Erythroblast (primary cell): ENCODE measurements at regions not wholly inside any gene's neighbourhood (a gene's known extent, or its start where the extent isn't known, plus 50 kb on each side); places are given as distances from the start of the nearest gene placed in this dataset.
"Not testable (repeated sequence)": the region's sequence is repeated elsewhere in the genome, so short reads cannot be mapped to it uniquely, and the experiment has no call there.

ENCODE experiments used
- DNase-seq, 2 experiments: peaks; one replicate each; lab custom pipeline; 2025; lab: John Stamatoyannopoulos, UW
- GATA1 ChIP-seq: IDR thresholded peaks from 2 replicates; pipeline ENCODE4 v1.6.1; 2011; ENCODE audit warnings: low read depth, mild to moderate bottlenecking, control low read depth, low read length, moderate library complexity
- POLR2A ChIP-seq: IDR thresholded peaks from 2 replicates; pipeline ENCODE4 v1.6.1; 2011; ENCODE audit warnings: mild to moderate bottlenecking, low read length

DNA sequence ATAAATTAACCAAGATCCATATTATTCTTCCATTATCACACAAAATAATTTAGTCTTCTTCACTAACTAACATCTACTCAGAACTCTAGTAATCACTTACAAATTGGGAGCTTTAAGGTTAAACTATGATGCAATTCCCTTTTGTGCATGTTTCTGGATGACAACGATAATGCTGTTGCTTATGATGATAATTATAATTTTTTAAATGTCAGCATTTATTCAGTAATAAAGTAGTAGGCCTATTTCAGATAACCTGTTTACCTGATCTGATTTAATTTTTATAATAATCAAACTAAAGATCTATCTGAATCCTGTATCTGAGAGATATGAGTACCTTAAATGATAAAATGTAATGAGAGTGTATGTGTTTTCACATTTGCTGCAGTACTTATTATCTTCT is 507.8 kb upstream of the GRID2 start:
- DNase-seq = no peak
- no peak for TF ChIP-seq GATA1
- no peak for TF ChIP-seq POLR2A

GRCh38 chr4:91812319-91812718 is 491.4 kb upstream of the GRID2 start:
- TF ChIP-seq POLR2A (no peak), GATA1 (no peak)
- DNase-seq = no peak

- TF ChIP-seq POLR2A (no peak), GATA1 (no peak)
- DNase-seq = no peak
Observed at GRCh38 chr4:91824773-91825172, 479.0 kb upstream of the GRID2 start.

GRCh38 chr4:91826186-91826585 is 477.6 kb upstream of the GRID2 start:
- no peak for DNase-seq
- no peak for TF ChIP-seq GATA1

DNA sequence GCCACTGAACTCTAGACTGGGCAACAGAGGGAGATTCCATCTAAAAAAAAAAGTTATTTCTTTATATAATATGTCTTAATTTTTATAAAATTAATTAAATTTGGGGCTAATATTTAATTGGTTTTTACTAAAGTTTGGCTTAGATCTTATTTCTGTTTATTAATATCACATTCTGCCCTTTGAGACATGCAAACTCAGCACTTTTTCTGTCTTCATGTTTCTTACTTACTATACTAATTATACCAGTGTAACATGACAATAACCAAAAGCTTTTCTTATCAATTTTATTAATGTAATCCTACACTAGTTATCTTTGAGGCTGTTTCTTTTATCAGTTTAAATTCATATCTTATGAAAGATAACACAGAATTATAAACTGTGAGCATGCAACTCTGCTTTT is 475.9 kb upstream of the GRID2 start:
- TF ChIP-seq GATA1 (no peak), POLR2A (no peak)
- DNase-seq = no peak

DNA sequence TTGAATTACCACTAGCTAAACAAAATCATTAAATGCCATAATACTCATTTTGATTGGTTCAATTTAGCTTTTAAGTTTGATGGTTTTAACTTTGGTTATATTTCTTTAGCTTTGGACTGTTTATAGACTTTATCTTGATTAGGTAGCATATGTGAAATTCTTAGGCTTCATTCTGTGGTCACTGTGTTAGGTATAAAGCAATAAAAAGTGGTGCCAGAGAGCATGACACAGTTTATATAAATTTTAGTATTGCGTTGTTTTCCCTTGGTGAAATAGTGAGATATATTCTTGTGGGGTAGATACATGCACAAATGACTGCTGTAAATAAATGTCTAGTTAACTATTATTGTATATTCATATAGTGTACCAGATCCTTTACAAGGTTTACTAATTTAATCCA is 474.2 kb upstream of the GRID2 start:
- no peak for TF ChIP-seq GATA1
- no peak for TF ChIP-seq POLR2A
- DNase-seq = no peak

DNA sequence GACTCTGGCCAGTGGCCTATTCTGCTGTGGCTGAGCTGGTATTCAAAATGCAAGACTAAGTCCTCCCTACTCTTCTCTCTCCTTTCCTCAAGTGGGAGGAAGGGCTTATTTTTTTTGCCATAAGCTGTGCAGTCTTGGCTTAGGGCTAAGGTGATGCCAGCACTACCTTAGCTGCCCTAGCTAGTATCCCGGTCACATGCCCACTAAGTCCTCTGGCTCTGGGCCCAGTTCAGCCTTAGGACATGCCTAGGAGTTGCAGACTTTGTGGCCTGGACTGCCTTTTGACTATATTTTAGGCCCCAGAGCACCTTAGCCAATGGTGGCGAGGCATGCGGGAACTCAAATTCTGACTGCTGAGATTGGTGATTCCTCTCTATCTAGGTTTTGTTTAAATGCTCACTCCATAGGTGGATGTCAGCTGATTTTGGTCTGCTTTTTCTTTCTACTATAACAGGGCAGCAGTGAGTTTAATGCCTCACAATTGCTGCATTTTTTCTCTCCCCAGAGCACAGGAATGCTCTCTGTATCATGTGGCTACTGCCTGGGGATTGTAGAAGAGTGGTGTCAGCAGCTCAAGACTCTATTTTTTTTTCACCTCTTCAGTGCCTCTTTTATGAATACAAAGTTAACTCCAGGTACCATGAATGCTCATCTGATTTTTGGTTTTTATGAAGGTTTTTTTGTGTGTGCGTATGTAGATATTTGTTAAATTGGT is 472.9 kb upstream of the GRID2 start:
- TF ChIP-seq GATA1 (no peak), POLR2A (no peak)
- DNase-seq = no peak

DNA sequence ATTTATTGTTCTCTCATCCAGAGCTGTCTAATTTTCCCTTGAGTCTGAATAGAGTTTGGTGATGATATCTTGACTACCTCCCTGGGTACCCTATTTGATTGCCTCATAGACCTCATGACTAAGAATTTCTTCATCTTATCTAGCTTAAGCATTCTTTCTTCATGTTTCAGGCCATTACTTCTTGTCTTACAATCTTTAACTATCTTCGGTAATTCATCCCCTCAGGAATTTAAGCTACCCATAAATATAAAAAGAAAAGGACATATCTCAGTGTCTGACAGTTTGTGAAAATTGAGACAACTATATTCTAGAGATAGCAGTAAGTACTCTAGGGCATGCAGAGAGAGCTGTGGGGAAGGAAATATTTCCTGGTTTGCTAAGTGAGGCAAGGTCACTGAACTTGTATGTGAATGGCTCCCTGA is 466.1 kb upstream of the GRID2 start:
- DNase-seq = no peak
- TF ChIP-seq GATA1 = no peak
- no peak for TF ChIP-seq POLR2A

DNA sequence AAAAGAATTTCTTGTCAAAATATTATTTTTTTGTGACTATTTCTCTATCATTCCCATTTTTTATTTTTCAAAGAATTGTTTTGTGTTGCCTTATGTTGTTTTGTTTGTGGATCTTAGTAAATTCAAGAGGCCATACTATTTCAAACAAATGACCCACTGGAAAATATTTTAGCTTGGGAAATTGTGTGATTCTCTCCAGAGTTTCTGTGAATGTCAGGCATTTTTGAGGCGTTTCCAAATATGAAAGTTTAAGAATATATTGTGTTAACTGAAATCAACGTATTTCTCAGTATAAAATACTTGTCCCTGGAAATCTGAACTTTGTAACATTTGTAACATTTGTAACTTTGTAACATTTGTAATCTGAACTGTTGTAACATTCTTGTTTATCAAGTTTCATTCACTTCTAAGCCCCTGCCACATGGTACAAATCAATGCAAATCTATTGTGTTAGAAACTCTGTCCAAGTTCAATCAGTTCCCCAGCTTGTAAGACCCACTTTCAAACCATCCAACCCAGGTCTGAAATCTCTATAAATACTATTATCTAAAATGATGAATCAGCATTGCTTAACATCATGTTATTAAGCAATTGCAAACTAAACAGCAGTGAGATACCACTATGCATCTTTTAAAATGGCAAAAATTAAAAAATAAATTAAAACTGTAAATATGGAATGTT is 465.4 kb upstream of the GRID2 start:
- TF ChIP-seq GATA1 = no peak
- TF ChIP-seq POLR2A = no peak
- no peak for DNase-seq

DNA sequence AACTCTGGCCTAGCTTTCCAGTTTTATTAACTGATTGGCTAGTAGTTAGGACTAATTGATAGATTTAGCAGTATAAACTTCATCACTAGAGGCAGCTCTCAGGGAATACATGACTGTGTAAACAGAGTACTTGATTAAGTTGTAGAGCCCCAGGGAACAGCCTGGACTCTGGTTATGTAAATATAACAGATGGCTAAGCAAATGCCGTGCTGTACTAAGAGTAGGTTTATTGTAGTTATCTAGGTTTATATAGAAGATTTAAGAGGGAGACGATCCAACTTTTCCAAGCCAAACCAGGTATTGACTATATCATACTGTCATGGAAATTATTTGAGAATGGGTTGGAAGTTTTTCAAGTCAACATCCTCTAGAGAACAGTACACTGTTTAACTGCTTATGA is 463.4 kb upstream of the GRID2 start:
- DNase-seq = no peak
- no peak for TF ChIP-seq POLR2A
- no peak for TF ChIP-seq GATA1

DNA sequence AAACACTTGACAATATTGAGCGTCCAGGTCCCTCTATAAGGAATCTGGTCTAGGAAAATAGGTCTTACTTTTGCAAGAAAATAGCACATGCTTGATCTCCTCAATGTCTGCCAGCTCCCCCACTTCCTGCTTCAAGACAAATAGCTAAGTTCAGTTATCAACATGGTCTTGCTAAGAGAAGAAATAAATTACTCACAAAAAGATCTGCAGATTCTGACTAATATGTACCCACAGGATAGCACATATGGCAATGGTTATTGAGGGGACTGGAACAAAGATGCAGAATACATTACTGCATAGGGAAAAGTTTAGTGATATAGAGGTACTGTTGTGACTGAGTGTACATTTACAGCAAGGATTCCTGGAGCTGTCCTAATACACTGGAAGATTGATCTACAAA is 457.5 kb upstream of the GRID2 start:
- no peak for DNase-seq
- no peak for TF ChIP-seq POLR2A
- TF ChIP-seq GATA1 = no peak

GRCh38 chr4:91851456-91851855 is 452.3 kb upstream of the GRID2 start:
- no peak for DNase-seq

GRCh38 chr4:91887926-91888325 is 415.8 kb upstream of the GRID2 start:
- no peak for DNase-seq
- no peak for TF ChIP-seq GATA1
- no peak for TF ChIP-seq POLR2A

More at GRCh38 chr4:91851456-91851855, 452.3 kb upstream of the GRID2 start:
- no peak for TF ChIP-seq POLR2A
- TF ChIP-seq GATA1 = no peak

DNA sequence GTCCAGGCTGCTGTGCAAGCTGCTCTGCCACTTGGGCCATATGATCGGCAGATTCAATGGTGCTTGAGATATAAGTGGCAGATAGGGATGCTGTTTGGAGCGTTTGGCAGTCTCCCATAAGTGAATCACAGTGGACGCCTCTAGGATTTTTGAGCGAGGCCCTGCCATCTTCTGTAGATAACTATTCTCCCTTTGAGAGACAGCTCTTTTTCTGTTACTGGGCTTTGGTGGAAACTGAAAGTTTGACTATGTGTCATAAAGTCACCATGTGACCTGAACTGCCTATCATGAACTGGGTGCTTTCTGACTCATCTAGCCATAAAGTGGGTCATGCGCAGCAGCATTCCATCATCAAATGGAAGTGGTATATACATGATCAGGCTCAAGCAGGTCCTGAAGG is 412.5 kb upstream of the GRID2 start:
- DNase-seq = not testable (repeated sequence)

DNA sequence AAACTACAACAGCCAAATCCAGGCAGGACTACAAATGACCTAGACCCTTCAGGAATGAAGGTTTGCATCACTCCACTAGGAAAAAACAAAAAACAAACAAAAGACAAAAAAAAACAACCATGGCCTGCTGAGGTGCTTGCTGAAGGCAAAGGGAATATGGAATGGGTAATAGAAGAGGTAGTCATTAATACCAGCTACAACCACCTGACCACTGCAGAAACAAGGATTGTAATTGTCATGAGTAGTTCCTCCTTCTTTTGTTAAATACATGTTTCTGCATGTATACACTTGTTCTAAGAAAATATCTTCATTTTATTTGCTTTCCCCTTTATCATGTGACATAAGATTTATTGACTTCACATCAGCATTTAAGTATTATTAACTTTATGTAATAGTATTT is 409.8 kb upstream of the GRID2 start:
- TF ChIP-seq GATA1 (no peak), POLR2A (no peak)
- no peak for DNase-seq

- DNase-seq = no peak
- no peak for TF ChIP-seq POLR2A
- no peak for TF ChIP-seq GATA1
Observed at GRCh38 chr4:91904556-91904955, 399.2 kb upstream of the GRID2 start.
